GM11168 (cell line): ENCODE measurements at regions not wholly inside any gene's neighbourhood (a gene's known extent, or its start where the extent isn't known, plus 50 kb on each side); places are given as distances from the start of the nearest gene placed in this dataset.

Experiments
- in situ Hi-C: fragments of 300-500 bp; cut with MboI; formaldehyde crosslinking; loops from one replicate; pipeline ENCODE4 v1.12.0; 2022; ENCODE audit warnings: low sequenced_read_pairs; ENCODE audit not compliant: unreplicated experiment

DNA sequence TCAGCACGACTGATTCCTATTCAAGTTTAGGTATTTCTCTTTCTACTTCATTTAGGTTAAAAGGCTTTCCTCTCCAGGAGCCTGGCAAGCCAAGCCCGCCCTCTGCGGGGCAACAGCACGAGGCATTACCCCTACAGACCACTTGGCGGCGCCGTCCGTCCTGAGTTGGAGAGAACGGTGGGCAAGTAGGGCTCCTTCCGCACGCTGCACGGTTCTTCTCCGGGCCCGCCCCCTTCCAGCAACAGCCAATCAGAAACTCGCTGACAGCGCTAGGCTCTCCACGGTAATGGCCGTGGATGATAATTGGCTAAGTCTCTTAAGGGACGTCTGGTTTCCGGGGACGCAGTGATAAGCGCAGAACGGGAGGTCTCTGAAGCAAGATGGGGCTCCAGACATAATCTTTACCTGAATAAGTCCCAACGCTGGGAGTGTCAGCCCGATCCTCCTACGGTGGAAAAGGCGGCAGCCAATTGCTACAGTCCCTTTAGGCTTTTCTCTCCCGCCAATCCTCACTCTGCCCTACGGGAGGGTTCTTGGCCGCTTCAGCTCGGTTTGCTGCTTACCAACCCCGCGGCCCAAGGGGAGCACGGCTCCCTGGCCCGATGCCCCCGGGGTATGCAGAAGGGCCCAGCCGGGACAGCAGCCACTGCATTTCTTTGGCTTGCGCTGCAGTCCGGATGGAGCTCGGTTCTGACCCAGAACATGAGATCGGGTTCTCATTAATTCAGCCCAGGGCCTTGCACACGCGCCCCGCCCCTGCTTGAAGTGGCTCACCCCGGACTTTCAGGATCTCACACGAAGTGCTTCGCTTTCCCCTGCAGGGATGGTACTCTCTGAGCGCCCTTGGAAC is 206.9 kb upstream of the PKDCC start:
- in situ Hi-C loops, result no loop called here

DNA sequence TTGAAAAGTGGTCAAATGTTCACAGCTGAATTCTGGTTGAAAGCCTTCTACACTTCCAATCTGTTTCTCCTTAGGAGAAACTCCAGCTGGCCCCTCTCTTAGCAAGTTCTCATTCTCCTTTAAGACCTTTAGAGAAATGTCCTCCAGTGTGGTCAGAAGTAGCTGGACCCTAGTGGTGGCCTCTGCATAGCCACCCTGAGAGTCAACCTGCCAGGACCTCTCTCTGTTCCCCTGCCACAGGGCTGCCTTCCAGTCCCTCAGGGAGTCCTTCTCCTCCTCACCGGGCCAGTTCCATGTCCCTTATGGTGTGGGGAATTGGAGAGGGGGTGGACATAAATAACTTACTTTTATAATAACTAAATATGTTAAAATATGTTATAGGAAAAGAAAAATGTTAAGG is 200.9 kb upstream of the PKDCC start:
- in situ Hi-C loops, result no loop called here

DNA sequence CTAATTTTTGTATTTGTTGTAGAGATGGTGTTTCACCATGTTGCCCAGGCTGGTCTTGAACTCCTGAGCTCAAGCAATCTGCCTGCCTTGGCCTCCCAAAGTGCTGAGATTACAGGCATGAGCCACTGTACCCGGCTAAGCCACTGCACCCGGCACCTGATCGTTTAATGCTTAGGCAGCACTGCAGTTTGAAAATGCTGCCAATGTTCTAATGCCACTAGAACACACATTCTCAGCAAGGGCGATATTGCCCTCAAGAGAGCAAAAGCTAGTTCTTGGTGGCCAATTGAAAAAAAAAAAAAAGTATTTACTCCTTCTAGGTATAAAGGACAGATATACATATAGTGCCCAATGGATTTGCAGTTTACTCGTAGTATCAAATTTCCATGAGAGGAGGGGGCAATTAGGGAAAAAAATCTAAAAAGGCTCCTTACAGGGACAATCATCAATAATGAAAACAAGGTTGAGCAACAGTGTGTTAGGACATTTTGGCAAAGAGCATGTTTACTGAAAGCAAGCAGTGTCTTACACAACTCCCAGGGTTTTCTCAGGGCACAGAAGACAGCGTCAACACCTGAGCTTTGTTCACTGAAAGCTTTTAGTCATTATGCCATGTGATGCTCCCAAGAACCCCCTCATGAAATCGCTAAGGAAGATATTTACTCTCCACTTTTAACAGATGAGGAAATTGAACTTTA is 199.9 kb upstream of the PKDCC start:
- in situ Hi-C loops, result no loop called here

DNA sequence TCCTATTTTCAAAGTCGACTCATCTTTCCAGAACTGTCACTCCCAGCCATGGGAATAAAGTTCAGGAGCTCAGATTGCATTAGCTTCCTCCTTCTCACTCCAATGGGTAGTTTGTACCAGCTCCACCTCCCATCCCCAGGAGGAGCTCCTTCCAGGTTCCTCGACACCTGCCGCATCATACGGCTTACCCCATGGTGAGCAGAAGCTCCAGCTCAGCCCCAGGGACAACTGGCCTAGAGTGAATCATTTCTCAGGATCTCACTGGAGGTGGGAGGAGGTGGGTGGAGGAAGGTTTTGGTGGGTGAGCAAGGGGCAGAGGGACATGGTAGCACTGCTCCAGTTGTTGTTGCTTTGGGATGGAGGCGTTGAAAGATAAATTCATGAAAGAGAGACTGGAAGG is 196.3 kb upstream of the PKDCC start:
- in situ Hi-C loops, result loop anchor here (25.0 kb wide), 1 partner anchor 336 kb away; no protein-coding TSS in a partner anchor

DNA sequence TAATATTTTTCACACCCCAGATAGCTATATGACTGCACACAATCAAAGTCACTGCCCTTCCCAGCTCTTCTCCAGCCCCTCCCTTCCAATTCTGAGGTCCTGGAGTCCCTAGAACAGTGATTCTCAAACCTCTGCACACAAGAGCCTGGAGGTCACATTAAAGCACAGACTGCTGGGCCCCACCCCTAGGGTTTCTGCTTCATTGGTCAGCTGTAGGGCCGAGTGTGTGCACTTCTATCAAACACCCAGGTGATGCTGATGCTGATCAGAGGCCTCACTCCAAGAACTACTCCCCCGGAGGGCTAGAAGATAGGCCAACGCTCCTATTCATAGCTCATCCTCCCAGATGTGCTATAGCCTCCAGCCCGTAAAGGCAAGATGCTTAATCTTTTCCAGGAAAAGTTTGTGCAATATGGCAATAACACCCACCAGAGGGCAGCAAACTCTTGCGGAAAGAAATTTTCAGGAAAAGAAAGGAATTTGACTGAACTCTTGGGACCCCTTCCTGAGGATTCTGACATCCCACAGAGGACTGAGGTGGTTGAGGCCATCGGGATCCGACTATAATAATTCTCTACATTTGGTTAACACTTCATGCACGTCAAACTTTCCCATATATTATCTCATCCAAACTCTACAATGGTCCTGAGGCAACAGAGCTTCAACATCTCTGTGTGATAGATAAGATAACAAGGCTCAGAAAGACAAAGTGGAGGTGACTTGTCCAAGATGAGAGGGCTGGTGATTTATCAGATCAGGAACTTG is 194.2 kb upstream of the PKDCC start:
- in situ Hi-C loops, result loop anchor here (25.0 kb wide), 1 partner anchor 334 kb away; no protein-coding TSS in a partner anchor

DNA sequence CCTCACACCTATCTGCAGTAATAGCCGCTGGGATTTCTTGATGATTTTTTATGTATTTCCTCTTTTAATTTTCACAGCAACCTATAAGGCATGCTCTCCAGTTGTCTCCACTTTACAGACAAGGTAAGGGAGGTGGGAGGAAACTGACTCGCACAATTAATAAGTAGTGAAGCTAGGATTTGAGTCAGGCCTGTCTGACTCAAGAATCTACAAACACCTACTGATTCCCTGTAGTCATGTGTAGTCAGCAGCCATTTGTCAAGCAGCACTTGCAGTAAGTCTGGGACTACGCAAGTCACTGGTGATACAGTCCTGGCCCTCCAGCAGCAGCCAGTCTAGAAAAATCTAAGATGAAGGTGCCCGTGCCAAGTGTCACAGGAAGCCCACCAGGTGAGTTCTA is 193.6 kb upstream of the PKDCC start:
- in situ Hi-C loops, result loop anchor here (25.0 kb wide), 1 partner anchor 333 kb away; no protein-coding TSS in a partner anchor

DNA sequence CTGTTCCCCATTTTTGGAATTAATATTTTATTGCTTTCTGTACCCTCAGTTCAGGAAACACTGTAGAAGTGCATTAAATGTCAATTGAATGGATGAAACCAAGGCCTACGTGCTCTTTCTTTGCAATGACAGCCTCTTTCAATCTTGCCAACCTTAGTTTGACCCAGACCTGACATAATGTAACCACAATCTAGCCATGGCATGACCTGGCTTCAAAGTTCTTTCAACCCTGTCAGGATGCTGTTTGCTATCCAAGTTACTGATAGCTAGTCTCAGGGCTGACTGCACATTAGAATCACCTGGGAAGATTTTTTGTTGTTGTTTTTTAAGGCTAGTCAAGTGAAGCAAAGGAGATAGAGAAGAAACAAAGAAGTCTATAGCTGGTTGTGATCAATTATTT is 190.9 kb upstream of the PKDCC start:
- in situ Hi-C loops, result loop anchor here (25.0 kb wide), 1 partner anchor 330 kb away; no protein-coding TSS in a partner anchor

DNA sequence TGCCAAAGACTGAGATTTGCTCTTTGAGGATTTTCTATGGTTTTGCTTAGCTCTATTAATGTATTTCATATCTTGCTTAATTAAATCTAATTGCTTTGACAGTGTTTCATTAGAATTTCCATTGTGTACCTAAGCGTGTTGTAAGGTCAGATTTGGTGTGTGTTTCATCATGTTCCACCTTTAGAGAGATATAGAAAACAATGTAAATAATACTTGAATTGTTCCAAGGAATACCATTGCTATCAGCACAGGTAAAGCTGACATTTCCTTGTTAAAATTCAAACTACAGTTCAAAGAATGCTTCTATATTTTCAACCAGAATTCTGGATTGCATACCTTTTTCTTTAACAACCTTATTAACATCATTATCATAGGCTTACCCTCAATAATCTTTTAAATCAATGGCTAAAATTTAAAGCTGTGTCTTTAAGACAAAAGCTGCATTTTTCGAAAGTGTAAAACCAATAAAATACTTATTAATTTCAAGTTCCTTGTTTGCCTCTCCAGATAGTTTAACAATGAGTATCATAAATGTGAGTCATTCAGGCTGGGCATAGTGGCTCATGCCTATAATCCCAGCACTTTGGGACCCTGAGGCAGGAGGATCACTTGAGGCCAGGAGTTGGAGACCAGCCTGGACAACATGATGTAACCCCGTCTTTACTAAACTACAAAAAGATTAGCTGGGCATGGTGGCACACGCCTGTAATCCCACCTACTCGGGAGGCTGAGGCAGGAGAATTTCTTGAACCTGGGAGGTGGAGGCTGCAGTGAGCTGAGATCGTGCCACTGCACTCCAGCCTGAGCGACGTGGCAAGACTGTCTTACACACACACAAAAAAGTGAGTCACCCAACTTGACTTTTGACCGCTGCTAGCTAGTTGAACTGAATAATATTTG is 188.0 kb upstream of the PKDCC start:
- in situ Hi-C loops, result loop anchor here (25.0 kb wide), 1 partner anchor 327 kb away; no protein-coding TSS in a partner anchor

DNA sequence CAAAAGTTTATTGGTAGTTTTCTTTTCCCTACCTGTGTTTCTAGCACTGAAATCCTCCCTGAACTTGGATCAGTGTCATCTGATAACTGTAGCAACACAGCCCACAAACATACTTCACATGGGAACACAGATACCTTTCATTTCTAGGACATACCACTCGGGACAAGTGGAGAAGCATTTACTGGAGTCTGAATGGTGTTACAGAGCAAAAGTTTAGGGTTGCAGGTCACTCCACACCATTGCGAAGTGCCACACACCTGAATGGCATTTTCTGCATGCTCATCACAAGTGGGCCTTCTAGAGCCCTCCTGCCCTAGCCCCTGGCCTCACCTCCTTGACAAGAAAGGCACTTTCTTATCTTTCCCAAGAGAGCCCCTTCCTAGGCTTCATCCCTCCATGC is 184.8 kb upstream of the PKDCC start:
- in situ Hi-C loops, result loop anchor here (25.0 kb wide), 1 partner anchor 324 kb away; no protein-coding TSS in a partner anchor

DNA sequence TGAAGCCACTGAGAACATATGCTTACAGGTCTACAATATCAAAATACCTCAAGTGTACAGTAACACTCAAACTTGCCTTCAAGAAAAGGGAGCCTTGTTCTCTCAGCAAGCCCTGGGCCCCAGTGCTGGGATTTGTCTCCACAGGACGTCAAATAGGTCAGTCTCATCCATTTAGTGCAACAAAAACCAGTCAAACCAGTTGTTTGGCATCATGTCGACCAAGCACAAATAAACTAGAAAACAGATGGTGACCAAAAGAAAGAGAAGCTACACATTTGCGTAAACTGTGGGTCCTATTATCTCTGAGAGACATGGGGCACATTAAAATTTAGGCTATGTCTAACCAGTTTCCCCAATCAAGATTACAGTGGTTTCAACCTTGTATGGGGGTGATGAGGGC is 182.6 kb upstream of the PKDCC start:
- in situ Hi-C loops, result loop anchor here (25.0 kb wide), 1 partner anchor 322 kb away; no protein-coding TSS in a partner anchor

DNA sequence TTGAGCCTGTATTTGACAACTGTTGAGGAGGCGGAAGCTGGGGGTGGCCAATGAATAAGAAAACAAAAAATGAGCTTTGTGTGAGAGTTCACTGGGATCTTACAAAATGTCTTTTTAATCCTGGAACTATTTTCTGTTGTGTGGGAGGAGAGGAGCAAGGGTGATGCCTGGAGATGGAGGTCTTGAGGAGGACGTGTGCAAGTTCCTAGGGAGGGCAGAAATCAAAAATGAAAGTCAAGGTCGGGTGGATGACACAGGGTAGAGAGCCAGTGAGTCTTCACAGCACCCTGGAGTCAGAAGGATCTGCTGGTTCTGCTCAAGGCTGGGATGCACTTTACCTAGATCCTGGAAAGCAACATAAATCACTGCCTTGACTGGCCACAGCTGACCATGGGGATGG is 180.3 kb upstream of the PKDCC start:
- in situ Hi-C loops, result loop anchor here (25.0 kb wide), 1 partner anchor 320 kb away; no protein-coding TSS in a partner anchor

DNA sequence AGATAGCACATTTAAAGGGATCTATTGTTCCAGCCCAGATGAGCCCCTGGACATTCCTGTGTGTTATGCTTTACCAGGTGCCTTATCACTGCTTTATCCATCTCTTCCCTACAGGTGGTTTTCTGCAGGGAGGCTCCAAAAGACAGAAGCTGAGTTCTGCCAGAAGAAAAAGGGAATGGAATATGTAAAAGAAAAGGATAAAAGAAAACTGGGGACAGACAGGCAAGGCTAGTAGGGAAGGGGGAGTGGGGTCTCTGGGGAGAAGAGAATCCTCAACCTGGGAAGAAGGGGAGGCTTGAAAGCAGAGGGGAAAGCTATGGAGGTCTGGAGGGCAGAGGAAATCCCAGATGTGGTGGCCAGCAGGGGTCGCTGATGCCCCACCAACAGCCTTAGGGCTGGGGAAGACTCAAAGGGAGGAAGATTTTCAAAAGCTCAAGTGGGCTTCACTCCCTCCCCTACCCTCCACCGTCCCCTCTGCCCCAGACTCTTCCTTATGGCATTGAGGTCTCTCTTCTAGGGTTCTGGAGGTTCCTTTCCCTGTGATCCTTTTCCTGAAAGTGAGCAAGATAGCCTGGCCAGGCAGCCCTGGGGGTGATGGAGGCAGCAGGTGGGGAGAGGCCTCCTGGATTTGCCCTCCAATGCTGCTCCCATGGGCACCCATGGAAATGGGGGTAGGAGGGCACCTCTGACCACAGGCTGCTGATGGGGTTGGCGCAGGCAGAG is 178.1 kb upstream of the PKDCC start:
- in situ Hi-C loops, result loop anchor here (5.0 to 25.0 kb wide), 2 partner anchors 213 to 318 kb away; no protein-coding TSS in a partner anchor

DNA sequence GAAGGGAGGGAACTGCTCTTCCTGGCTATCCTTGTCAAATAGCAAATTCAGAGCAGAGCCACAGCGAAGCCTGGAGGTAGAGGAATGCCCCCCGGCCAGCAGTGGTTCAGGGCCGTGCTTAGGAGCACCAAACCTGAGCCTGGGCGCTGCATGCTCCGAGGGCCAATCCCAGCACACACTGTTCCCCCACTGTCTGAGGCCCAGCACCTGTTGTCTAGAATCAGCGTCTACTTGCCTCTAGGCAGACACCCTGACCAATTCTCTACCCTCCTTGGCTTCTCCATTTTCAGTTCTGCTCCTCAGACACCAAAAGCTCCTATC is 177.6 kb upstream of the PKDCC start:
- in situ Hi-C loops, result loop anchor here (5.0 to 25.0 kb wide), 2 partner anchors 212 to 317 kb away; no protein-coding TSS in a partner anchor

DNA sequence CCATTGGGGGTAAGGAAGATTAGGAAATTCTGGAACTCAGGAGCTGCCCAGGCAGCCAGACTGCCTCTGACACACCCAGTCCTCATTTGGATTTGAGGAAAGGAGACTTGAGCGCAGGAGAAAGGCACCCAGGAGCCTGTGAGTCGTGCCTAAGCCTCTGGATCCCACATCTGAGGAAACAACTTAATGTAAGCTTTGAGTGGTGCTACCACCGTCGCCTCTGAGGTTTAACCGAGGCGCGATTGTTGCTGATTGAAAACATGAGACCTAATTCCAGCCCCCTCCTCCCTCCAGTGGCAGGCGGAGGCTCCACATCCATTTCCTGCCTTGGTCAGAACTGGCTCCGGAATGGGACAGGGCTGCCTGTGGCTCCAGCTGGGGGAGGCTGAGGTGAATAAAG is 176.7 kb upstream of the PKDCC start:
- in situ Hi-C loops, result loop anchor here (5.0 to 25.0 kb wide), 2 partner anchors 211 to 316 kb away; no protein-coding TSS in a partner anchor

DNA sequence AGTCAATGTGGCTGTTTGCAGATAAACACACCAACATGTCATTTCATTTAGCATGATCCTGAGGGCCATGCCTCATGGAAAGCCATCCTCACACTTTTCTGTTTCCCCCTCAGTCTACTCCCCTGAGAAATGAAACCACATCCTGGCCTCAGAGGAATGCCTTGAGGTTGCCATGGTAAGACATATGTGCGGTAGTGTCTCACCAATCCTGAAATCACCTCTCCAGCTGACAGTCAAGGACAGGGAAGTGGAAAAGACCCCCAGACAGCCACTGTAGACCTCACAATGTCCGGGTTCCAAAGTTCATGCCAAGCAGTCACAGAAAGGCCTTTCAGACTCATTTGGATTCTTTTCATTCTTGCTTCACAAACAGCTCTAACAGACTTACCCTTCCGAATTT is 175.2 kb upstream of the PKDCC start:
- in situ Hi-C loops, result loop anchor here (5.0 to 25.0 kb wide), 2 partner anchors 210 to 315 kb away; no protein-coding TSS in a partner anchor

DNA sequence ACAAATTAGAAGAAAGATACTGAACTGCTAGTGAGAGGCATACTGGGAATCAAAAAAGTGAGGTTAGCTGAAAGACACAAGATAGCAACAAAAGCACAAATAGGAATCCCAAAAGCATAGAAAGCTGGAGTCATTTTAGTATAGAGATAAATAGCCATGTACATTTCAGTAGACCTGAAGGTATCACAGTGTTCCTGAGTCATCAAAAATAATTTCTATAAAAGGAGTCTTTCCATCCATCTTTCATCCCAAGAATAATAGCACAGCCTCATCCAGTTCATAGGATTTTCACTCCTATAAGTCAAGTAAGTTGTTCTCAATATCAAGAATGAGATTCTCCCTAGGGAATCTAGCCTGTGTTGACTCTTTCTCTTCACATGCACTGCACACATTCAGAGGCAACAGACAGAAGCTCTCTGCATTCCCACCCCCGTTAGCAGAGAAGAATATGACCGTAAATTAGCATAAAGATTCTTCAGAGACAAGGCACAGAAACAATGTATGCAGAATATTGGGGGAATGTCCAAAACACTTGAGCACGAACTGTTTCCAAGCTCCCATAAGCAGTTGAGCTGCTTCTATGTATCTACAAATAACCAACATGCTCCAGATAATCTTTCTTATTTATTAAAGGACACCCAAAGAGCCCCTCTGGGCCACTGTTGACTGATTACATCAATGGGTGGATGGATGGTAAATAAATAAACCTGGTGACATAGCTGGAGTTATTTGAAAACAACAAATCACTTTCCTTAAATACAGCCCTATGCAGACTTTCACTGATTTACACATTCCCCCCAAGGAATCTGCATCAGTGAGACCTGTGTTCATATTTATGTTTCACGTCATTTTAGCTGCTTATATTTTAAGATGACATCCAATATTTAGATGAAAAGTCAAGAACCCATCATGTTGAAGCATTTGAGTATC is 174.5 kb upstream of the PKDCC start:
- in situ Hi-C loops, result loop anchor here (5.0 to 25.0 kb wide), 2 partner anchors 209 to 314 kb away; no protein-coding TSS in a partner anchor

DNA sequence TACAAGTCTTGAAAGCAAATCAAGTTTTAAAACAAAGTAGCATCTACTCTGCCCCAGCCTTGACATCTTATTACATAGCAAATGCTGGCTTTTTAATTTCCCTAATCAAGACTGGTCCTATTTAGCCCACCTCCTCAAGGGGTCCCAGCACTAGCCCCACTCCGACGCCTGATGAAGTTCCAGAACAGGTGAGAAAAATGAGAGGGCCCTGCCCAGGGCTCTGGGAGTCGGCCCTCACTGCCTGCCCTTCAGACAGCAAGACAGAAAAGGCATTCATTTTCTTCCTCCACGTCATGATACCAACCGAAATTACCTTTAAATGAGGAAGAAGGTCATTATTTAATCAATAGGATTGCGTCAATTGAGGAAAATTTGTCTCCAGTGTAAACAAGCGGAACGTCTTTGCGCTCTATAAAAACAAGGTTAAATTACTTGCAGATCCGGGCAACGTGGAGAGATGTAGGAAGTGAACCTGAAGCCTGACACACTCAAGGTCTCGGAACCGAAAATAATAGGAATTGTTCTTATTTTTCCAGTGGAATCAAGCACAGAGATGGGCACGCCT is 170.6 kb upstream of the PKDCC start:
- in situ Hi-C loops, result no loop called here
